ENCODE measurements at regions not wholly inside any gene's neighbourhood (a gene's known extent, or its start where the extent isn't known, plus 50 kb on each side); places are given as distances from the start of the nearest gene placed in this dataset.

- no peak for DNase-seq
Measured at GRCh38 chr11:71070490-71071453, 181.6 kb downstream of the SHANK2 start.

DNA sequence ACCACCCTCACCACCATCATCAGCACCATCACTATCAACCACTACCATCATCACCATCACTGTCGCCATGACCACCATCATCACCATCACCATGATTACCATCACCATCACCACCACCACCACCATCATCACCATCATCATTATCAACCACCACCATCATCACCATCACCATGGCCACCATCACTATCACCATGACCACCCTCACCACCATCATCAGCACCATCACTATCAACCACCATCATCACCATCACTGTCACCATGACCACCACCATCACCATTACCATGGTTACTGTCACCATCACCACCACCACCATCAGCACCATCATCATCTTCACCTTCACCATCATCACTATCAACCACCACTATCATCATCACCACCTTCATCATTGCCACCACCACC, 183.4 kb downstream of the SHANK2 start:
- no peak for DNase-seq

- no peak for DNase-seq
Measured at GRCh38 chr11:71067753-71068152, 184.6 kb downstream of the SHANK2 start.

DNA sequence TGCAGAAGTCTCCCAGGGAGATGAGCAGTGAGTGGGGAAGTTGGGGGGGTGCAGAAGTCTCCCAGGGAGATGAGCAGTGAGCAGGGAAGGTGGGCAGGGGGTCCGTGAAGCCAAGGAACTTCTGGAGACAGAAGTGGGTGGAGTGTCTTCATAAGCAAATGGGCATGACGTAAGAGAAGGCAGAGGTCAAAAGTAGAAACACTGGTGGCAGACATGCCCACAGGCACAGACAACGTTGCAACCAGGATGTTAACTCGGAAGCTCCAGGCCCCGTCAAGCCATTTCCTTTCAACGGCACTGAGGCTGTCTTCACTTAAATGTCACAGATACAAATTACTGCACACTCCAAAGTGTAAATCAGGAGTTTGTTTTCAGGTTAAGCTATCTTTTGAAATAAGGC, 186.1 kb downstream of the SHANK2 start:
- DNase-seq = no peak

- no peak for DNase-seq
Measured at GRCh38 chr11:71065841-71066240, 186.5 kb downstream of the SHANK2 start.

DNA sequence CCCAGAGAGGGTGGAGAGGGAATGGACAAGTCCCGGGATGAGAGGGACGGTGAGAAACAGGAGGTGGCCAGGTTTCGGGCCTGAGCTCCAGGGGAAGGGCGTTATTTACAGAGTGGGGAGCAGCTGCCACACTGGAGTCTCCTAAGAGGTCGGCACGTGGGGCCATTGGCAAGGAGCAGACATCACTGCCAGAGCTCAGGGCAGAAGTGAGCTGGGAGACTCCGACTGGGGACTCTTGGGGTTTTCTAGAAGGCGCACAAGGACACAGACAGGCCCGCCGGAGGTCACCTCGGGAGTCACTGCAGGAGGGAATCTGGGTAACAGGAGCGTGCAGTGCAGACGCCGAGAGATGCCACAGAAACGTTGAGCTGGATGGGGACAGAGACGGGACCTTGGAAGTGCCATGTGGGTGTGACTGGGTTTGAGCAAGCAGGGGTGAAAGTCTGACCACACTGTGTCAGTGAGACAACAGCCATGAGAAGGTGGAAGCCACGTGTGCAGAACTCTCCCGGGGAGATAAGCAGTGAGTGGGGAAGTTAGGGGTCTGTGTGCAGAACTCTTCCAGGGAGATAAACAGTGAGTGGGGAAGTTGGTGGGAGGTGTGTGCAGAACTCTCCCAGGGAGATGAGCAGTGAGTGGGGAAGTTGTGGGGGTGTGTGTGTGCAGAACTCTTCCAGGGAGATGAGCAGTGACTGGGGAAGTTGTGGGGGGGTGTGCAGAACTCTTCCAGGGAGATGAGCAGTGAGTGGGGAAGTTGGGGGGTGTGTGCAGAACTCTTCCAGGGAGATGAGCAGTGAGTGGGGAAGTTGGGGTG, 187.5 kb downstream of the SHANK2 start:
- DNase-seq = no peak

- DNase-seq = no peak
Measured at GRCh38 chr11:71064183-71064582, 188.2 kb downstream of the SHANK2 start.

GRCh38 chr11:71063129-71063528, 189.2 kb downstream of the SHANK2 start:
- DNase-seq = no peak

DNA sequence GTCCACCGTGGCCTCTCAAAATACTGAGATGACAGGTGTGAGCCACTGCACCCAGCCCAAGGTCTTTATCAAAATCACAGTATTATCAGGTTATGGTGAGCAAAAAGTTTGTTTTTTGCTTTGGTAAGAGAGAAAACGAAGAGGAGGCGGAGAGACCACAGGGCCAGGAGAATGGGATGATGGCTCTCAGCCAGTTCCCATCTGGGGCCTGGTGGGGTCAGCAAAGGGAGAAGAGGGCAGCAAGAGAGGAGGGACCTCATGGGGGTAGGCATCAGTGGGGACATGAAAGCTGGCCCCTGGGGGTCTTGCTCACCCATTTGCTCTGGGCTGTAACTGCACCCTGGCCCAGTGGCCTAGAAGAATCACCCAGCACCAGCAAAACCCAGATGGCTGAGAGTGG, 190.2 kb downstream of the SHANK2 start:
- no peak for DNase-seq

- DNase-seq = no peak
Measured at GRCh38 chr11:71060391-71060791, 192.0 kb downstream of the SHANK2 start.

GRCh38 chr11:71059662-71060061, 192.7 kb downstream of the SHANK2 start:
- DNase-seq = no peak

DNA sequence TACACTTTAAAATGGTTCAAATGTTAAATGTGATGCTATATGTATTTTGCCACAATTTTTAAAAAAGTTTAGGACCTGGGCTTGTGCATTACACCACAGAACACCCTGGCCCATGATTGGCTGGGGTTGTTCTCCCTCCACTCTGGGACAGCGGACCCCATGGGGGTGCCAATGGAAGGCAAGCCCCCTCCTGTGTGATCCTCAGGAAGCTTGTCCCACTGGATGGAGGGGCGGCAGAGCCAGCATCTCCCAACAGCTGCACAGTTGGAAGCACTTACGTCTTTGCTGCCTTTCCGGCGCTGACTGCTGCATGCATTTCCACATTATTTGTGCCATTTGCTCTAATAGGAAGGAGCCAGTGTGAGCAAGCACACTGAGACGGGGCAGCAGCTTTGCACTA, 196.5 kb downstream of the SHANK2 start:
- DNase-seq = no peak

All from CD4-positive, alpha-beta T cell treated with Interleukin-10 for 1 hour (primary cell).